GM12874 (cell line): ENCODE measurements at regions not wholly inside any gene's neighbourhood (a gene's known extent, or its start where the extent isn't known, plus 50 kb on each side); places are given as distances from the start of the nearest gene placed in this dataset.

ENCODE experiments used
- TF ChIP-seq, protein P1 (sequence below): IDR thresholded peaks from 2 replicates; pipeline ENCODE4 v1.5.1; 2011; ENCODE audit warnings: low read depth, mild to moderate bottlenecking, control low read depth, low read length, moderate library complexity; ENCODE audit not compliant: insufficient read depth

DNA sequence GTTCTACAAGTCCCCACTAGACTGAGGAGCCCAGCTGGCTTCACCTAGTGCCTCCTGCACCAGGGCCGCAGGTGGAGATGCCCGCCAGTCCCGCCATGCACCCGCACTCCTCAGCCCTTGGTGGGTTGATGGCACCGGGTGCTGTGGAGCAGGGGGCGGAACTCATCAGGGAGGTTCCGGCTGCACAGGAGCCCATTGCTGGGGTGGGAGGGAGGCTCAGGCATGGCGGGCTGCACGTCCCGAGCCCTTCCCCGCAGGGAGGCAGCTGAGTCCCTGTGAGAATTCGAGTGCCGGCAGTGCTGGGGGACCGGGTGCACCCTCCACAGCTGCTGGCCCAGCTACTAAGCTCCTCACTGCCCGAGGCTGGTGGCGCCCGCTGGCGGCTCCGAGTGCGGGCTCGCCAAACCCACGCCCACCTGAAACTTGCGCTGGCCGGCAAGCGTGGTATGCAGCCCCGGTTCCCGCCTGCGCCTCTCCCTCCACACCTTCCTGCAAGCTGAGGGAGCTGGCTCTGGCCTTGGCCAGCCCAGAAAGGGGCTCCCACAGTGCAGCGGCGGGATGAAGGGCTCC is 252.7 kb upstream of the TCF4 start:
- TF ChIP-seq, protein P1, sequence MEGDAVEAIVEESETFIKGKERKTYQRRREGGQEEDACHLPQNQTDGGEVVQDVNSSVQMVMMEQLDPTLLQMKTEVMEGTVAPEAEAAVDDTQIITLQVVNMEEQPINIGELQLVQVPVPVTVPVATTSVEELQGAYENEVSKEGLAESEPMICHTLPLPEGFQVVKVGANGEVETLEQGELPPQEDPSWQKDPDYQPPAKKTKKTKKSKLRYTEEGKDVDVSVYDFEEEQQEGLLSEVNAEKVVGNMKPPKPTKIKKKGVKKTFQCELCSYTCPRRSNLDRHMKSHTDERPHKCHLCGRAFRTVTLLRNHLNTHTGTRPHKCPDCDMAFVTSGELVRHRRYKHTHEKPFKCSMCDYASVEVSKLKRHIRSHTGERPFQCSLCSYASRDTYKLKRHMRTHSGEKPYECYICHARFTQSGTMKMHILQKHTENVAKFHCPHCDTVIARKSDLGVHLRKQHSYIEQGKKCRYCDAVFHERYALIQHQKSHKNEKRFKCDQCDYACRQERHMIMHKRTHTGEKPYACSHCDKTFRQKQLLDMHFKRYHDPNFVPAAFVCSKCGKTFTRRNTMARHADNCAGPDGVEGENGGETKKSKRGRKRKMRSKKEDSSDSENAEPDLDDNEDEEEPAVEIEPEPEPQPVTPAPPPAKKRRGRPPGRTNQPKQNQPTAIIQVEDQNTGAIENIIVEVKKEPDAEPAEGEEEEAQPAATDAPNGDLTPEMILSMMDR: no peak

DNA sequence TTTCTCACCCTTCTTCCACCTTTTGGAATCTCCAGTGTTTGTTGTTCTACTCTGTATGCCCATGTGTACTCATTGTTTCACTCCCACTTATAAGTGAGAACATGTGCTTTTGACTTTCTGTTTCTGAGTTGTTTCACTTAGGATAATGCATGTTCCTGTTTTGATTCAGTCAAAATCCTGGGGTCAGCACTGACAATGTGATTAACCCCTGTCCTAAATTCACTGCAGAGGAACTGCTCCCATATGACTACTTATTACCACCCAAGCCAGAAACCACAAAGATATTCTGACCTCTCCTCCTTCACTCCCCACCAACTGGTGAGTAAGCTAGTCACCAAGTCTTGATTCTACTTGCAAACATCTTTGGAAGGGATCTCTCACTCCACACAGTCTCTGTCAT is 251.4 kb upstream of the TCF4 start:
- TF ChIP-seq, protein P1: no peak

DNA sequence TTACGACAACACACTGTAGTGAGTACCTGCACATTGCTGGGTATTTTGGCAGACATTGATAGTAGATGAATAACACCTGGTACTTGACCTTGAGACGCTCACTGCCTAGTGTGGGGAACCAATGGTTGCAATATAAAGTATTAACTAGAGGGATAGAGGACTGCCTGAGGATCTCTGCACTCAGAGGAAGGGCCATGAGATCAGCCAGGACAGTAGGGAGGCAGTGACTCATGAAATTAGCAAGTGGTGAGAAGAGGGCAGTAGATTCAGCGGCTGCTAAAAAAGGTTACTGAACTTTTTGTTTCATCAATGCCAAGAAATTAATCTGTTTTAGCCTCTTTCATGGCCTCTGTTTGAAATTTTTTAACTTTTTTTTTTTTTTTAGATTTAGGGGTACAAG is 250.8 kb upstream of the TCF4 start:
- TF ChIP-seq, protein P1: no peak

DNA sequence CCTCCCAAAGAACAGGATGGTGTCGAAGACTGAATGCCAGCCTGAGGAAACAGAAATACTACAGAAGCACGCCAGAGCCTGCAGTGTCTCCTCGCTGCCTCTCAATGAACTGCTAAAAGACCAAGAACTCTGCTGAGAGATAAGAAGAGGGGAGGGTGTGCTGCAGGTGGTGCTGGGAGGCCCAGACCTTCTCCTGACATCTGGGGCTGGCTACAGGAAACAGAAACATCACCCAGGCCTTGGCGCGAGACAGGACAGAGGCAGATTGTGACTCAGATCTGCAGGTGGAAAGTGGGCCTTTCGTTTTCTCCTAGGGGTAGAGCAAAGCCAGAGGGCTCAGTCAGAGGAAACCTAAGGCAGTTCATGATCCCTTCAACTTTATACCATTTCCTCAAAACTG is 250.3 kb upstream of the TCF4 start:
- TF ChIP-seq, protein P1: no peak

DNA sequence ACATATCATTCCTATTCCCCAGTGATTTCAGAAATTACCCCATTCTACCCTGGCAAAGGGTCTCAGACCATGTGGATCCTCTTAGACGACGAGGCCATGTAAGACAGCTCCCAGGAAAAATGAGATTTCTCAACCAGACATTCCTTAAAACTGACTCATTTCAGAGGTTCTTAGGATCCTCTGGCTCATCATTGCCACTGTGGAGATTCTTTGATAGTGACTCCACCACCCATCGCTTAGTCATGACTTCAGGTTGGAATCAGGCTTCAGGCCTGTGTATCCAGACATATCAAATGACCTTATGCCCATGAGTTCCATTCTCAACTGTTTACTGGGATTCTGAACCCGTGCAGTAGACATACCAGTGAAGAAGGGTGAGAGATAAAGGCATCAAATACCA is 245.6 kb upstream of the TCF4 start:
- TF ChIP-seq, protein P1: no peak

DNA sequence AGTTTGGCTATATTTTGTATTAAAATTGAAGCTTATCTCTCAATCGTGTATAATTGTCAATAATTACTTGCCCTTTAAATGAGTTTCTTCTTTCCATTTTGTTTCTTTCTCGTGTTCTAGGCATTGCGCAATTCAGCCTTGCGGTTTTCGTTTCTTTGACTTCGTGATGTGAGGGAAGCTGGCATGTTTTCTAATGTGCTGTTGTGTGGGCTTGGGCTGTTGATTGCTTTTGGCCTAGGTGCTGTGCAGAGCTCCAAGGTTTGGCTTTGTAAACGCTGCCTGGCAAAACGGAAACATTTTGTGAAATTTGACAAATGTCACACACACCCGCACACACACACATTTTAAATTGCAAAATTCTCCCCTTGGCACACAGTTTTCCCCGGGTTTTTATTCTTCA is 242.6 kb upstream of the TCF4 start:
- TF ChIP-seq, protein P1: no peak

DNA sequence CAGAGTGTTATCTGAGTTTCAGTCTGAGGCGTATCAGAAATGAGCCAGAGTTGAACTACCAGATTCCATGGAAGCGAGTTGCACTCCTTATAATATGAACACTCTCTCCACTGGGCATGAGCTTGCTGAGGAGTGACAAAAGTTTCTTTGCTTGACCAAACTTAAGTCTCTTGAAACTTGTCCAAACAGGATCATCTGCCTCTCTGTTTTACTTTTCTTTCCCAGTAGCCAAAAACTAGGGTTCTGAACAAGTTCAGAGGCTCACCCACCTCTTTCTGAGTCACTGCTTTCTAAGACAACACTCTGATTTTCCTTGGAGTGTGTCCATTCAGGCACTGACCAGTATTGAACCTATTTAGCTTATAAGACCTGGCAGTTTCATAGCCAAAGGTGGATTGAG is 233.2 kb upstream of the TCF4 start:
- TF ChIP-seq, protein P1: no peak
